ENCODE measurements at regions not wholly inside any gene's neighbourhood (a gene's known extent, or its start where the extent isn't known, plus 50 kb on each side); places are given as distances from the start of the nearest gene placed in this dataset.
"Not testable (repeated sequence)": the region's sequence is repeated elsewhere in the genome, so short reads cannot be mapped to it uniquely, and the experiment has no call there.

DNA sequence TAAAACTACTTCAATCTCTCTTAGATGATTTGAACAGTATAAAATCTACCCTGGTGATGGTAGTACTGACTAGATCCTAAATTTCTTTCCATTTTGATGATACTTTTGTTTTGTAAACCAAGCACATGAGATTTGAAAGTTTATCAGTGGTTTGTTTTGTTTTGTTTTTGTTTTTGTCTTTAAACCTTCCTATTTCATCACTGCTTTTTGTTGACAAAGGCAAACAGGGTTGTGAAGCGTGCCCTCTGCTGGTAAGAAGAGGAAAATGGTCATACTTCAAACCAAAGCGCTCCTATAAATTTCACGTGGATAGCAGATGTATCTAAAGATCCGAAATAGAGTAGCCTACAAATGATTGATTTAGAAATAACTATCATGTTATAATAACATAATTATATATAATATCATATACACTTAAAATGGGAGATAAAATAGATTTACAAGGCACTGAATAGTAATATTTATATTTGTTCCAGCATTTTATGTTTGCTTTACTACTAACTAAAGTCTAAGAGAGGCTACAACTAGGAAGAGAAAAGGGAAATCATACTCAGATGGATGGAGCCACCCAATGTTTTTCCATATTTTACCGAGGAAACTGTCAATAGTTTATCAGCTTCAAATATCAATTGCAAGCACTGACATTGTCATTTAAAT, 254.0 kb upstream of the USP15 start:
- Mint-ChIP-seq H3K4me1 (no peaks in the 10 kb centered on the region), H3K4me3 (no peak overlapping the region), H3K9me3 (peaks cover 3% of the 10 kb centered on the region), H3K27me3 (ENCODE audit: low read depth) (peaks cover 4% of the 10 kb centered on the region), H3K36me3 (ENCODE audit: low read depth) (no peaks in the 10 kb centered on the region), H3K27ac (no peak overlapping the region)
- TF ChIP-seq, protein P1, sequence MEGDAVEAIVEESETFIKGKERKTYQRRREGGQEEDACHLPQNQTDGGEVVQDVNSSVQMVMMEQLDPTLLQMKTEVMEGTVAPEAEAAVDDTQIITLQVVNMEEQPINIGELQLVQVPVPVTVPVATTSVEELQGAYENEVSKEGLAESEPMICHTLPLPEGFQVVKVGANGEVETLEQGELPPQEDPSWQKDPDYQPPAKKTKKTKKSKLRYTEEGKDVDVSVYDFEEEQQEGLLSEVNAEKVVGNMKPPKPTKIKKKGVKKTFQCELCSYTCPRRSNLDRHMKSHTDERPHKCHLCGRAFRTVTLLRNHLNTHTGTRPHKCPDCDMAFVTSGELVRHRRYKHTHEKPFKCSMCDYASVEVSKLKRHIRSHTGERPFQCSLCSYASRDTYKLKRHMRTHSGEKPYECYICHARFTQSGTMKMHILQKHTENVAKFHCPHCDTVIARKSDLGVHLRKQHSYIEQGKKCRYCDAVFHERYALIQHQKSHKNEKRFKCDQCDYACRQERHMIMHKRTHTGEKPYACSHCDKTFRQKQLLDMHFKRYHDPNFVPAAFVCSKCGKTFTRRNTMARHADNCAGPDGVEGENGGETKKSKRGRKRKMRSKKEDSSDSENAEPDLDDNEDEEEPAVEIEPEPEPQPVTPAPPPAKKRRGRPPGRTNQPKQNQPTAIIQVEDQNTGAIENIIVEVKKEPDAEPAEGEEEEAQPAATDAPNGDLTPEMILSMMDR (IDR thresholded peaks at IDR 0.05; ENCODE audit: unreplicated experiment in 3 of 3): peak; percentile 73 to 79 (median 74)

DNA sequence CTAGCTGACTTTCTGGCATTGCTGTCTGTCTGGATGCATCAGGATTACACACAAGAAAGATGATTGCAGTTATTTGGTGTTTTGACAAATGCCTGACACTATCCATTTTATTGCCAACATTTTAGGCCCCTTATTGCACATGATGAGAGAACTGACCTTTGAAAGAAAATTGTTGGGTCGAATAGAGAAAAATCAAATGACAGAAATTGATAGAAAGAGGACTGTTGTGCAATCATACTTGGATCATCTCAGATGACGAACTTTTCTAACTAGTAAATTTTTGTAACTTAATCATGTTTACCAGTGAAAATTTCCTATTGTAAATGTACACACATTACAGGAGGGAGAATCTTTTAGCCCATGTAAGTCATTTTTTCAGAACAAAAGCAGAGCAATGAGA, 251.5 kb upstream of the USP15 start:
- no peak overlapping the region for H3K4me3 Mint-ChIP-seq
- H3K9me3 Mint-ChIP-seq: peaks cover 5% of the 10 kb centered on the region
- H3K27me3 Mint-ChIP-seq (ENCODE audit: low read depth): peaks cover 4% of the 10 kb centered on the region
- TF ChIP-seq, protein P1 (IDR thresholded peaks at IDR 0.05; ENCODE audit: unreplicated experiment in 3 of 3): no peak
- H3K4me1 Mint-ChIP-seq: no peaks in the 10 kb centered on the region
- no peaks in the 10 kb centered on the region for H3K36me3 Mint-ChIP-seq (ENCODE audit: low read depth)
- no peak overlapping the region for H3K27ac Mint-ChIP-seq

DNA sequence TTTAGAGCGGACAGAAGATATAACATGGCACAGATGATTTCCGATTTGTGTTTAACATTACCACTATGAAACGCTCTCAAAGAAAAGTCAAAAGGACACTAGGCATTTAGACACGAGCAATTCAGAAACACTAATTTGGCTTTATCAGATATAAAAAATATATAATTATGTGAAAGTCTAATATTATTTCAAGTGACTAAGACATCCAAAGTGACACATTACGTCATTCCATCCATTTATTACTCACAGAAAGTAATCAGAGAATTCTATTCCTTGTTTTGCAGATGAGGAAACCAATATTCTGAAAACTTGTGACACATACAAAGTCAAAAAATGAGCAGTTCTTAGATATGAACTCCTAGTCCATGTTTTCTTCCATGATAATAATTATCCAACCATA, 250.8 kb upstream of the USP15 start:
- Mint-ChIP-seq H3K9me3 (peaks cover 5% of the 10 kb centered on the region), H3K36me3 (ENCODE audit: low read depth) (no peaks in the 10 kb centered on the region), H3K27ac (no peak overlapping the region), H3K4me1 (no peaks in the 10 kb centered on the region), H3K27me3 (ENCODE audit: low read depth) (peaks cover 4% of the 10 kb centered on the region), H3K4me3 (no peak overlapping the region)
- TF ChIP-seq, protein P1 (IDR thresholded peaks at IDR 0.05; ENCODE audit: unreplicated experiment in 3 of 3): no peak

DNA sequence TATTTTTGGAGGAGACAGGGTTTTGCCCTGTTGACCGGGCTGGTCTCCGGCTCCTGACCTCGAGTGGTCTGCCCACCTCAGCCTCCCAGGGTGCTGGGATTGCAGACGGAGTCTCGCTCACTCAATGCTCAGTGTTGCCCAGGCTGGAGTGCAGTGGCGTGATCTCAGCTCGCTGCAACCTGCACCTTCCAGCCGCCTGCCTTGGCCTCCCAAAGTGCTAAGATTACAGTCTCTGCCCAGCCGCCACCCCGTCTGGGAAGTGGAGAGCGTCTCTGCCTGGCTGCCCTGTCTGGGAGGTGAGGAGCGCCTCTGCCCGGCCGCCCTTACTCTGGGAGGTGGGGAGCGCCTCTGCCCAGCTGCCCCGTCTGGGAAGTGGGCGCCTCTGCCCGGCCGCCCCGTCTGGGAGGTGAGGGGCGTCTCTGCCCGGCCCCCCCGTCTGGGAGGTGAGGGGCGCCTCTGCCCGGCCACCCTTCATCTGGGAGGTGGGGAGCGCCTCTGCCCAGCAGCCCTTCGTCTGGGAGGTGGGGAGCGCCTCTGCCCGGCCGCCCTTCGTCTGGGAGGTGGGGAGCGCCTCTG, 249.8 kb upstream of the USP15 start:
- not testable (repeated sequence) for H3K36me3 Mint-ChIP-seq (ENCODE audit: low read depth); H3K27ac Mint-ChIP-seq; H3K9me3 Mint-ChIP-seq; H3K4me3 Mint-ChIP-seq; H3K27me3 Mint-ChIP-seq (ENCODE audit: low read depth); H3K4me1 Mint-ChIP-seq

DNA sequence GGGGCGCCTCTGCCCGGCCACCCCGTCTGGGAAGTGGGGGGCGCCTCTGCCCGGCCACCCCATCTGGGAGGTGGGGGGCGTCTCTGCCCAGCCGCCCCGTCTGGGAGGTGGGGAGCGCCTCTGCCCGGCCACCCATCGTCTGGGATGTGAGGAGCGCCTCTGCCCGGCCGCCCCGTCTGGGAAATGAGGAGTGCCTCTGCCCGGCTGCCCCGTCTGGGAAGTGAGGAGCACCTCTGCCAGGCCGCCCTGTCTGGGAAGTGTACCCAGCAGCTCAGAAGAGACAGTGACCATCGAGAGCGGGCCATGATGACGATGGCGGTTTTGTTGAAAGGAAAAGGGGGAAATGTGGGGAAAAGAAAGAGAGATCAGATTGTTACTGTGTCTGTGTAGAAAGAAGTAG, 249.2 kb upstream of the USP15 start:
- not testable (repeated sequence) for H3K27me3 Mint-ChIP-seq (ENCODE audit: low read depth); H3K4me3 Mint-ChIP-seq; H3K4me1 Mint-ChIP-seq; H3K27ac Mint-ChIP-seq; H3K9me3 Mint-ChIP-seq; H3K36me3 Mint-ChIP-seq (ENCODE audit: low read depth)

DNA sequence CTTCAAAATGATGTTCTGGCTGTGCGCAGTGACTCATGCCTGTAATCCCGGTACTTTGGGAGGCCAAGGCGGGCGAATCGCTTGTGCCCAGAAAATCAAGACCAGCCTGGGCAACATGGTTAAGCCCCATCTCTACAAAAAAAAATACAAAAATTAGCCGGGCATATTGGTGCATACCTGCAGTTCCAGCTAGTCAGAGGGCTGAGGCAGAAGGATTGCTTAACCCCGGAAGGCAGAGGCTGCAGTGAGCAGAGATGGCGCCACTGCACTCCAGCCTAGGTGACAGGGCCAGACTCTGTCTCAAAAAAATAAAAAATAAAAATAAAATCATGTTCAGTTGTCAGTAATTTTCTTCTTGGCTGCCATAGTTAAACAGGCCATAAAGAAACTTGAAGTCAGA, 245.9 kb upstream of the USP15 start:
- H3K36me3 Mint-ChIP-seq (ENCODE audit: low read depth): no peaks in the 10 kb centered on the region

DNA sequence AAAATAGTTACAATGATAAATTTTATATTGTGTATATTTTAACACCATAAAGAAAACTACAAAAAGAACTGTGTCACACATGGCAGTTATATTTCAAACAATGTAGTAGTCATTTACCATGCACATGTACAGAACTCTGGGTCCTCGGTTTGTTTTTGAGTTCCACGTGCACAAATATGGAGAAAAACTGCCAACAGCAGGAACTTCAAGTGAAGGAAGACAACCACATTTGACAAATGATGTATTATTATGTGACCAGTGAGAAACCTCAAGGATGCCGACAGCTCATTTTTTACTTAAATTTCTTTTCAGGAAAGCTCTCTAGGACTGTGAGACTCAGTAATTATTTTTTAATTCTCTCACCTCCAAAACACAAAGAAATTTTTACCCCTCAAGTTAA, 244.2 kb upstream of the USP15 start:
- H3K27me3 Mint-ChIP-seq (ENCODE audit: low read depth): no peaks in the 10 kb centered on the region
- no peaks in the 10 kb centered on the region for H3K4me1 Mint-ChIP-seq
- TF ChIP-seq, protein P1 (IDR thresholded peaks at IDR 0.05; ENCODE audit: unreplicated experiment in 3 of 3): no peak

More for the DNA sequence above, 245.9 kb upstream of the USP15 start:
- TF ChIP-seq, protein P1 (IDR thresholded peaks at IDR 0.05; ENCODE audit: unreplicated experiment in 3 of 3): no peak
- no peaks in the 10 kb centered on the region for H3K27me3 Mint-ChIP-seq (ENCODE audit: low read depth)
- no peak overlapping the region for H3K4me3 Mint-ChIP-seq
- no peaks in the 10 kb centered on the region for H3K4me1 Mint-ChIP-seq
- no peak overlapping the region for H3K27ac Mint-ChIP-seq
- peaks cover 5% of the 10 kb centered on the region for H3K9me3 Mint-ChIP-seq

More for the DNA sequence above, 244.2 kb upstream of the USP15 start:
- H3K9me3 Mint-ChIP-seq: peaks cover 3% of the 10 kb centered on the region
- H3K4me3 Mint-ChIP-seq: no peak overlapping the region
- H3K27ac Mint-ChIP-seq: no peak overlapping the region
- no peaks in the 10 kb centered on the region for H3K36me3 Mint-ChIP-seq (ENCODE audit: low read depth)

Measured in nephron (organoid).